RWPE2 (cell line): ENCODE measurements at regions not wholly inside any gene's neighbourhood (a gene's known extent, or its start where the extent isn't known, plus 50 kb on each side); places are given as distances from the start of the nearest gene placed in this dataset.
A peak's percentile ranks its signal among the peaks of the same experiment; 100 is the strongest.

Source experiments
- ATAC-seq: fragments of 200-7000 bp; cut with Tn5 transposase; 3 replicates; pipeline ENCODE4 v1.9.1; 2021; ENCODE audit warnings: low read depth
- DNase-seq: peaks from one replicate; pipeline ENCODE4 v3.0.0-alpha.2; 2020; ENCODE audit warnings: low spot score
- H3K27ac ChIP-seq: fragments of 450-650 bp; 2 replicates; pipeline ENCODE4 v1.5.1; 2017; ENCODE audit warnings: mild to moderate bottlenecking; ENCODE audit not compliant: poor library complexity, severe bottlenecking
- H3K27me3 ChIP-seq: fragments of 250-450 bp; sonication (Bioruptor Pico); 2 replicates; pipeline ENCODE4 v1.5.1; 2021; ENCODE audit warnings: mild to moderate bottlenecking, moderate library complexity; ENCODE audit not compliant: insufficient read depth, poor library complexity, severe bottlenecking
- H3K36me3 ChIP-seq: fragments of 250-450 bp; sonication (Bioruptor Pico); 2 replicates; pipeline ENCODE4 v1.5.1; 2020; ENCODE audit warnings: low read depth, mild to moderate bottlenecking, moderate library complexity
- H3K4me1 ChIP-seq: fragments of 250-450 bp; sonication (Bioruptor Pico); 2 replicates; pipeline ENCODE4 v1.5.1; 2021; ENCODE audit warnings: mild to moderate bottlenecking, moderate library complexity; ENCODE audit not compliant: insufficient read depth, poor library complexity, severe bottlenecking
- H3K4me3 ChIP-seq: fragments of 250-450 bp; sonication (Bioruptor Pico); 2 replicates; pipeline ENCODE4 v1.5.1; 2021; ENCODE audit warnings: mild to moderate bottlenecking, moderate library complexity; ENCODE audit not compliant: severe bottlenecking
- H3K9me3 ChIP-seq: fragments of 250-450 bp; sonication (Bioruptor Pico); 2 replicates; pipeline ENCODE4 v1.5.1; 2021; ENCODE audit warnings: mild to moderate bottlenecking, moderate library complexity; ENCODE audit not compliant: severe bottlenecking
- TF ChIP-seq, protein P1 (sequence below): fragments of 450-650 bp; IDR thresholded peaks from one replicate; pipeline ENCODE4 v1.5.1; 2017; ENCODE audit warnings: mild to moderate bottlenecking, moderate library complexity; ENCODE audit not compliant: poor library complexity, severe bottlenecking

DNA sequence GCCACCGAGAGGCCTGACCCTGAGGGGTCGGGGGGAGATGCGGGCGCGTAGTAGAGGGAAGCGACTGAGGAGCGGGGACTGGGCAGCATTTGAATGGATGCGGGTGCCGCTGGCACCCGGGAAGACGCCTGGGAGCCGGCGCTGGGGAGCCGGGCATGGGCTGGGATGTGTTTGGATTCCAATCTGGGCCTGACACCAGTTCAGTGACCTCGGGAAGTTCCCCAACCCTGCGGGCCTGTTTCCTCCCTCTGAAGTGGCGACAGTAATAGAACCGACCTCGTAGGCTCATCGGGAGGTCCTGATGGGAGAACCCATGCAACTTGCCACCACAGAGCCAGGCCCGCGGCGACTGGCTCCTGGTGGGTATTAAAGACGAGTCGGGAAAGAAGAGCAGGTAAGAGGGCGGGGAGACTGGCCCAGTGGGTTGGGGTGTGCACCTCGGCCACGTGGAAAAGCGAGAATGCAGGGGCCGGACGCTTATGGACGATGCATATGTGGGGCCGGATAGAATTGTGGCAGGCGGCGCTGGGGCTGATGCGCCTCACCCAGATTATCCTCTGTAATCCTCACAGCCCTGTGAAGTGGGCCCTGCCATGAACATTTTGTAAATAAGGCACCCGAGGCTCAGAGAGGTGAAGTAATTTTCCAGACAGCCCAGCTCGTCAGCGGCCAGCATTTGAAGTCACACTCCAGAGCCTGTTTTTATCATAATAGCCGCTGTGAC lies 105.8 kb downstream of the SLC16A1 start:
- H3K27ac ChIP-seq = peak overlapping the region; percentile 72
- no peaks in the 10 kb centered on the region for H3K27me3 ChIP-seq
- DNase-seq (peak; percentile 56), ATAC-seq (peak; percentile 58)
- peak overlapping the region; percentile 34 for H3K4me3 ChIP-seq
- peaks cover 7% of the 10 kb centered on the region; the same call in 1 of the 2 replicates for H3K36me3 ChIP-seq
- peaks cover 34% of the 10 kb centered on the region for H3K4me1 ChIP-seq
- H3K9me3 ChIP-seq = no peaks in the 10 kb centered on the region
- TF ChIP-seq, protein P1, sequence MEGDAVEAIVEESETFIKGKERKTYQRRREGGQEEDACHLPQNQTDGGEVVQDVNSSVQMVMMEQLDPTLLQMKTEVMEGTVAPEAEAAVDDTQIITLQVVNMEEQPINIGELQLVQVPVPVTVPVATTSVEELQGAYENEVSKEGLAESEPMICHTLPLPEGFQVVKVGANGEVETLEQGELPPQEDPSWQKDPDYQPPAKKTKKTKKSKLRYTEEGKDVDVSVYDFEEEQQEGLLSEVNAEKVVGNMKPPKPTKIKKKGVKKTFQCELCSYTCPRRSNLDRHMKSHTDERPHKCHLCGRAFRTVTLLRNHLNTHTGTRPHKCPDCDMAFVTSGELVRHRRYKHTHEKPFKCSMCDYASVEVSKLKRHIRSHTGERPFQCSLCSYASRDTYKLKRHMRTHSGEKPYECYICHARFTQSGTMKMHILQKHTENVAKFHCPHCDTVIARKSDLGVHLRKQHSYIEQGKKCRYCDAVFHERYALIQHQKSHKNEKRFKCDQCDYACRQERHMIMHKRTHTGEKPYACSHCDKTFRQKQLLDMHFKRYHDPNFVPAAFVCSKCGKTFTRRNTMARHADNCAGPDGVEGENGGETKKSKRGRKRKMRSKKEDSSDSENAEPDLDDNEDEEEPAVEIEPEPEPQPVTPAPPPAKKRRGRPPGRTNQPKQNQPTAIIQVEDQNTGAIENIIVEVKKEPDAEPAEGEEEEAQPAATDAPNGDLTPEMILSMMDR = no peak

- H3K4me3 ChIP-seq = peak overlapping the region; percentile 34
- DNase-seq (peak; percentile 63), ATAC-seq (peak; percentile 66)
- TF ChIP-seq, protein P1 = no peak
- H3K27me3 ChIP-seq = no peaks in the 10 kb centered on the region
- peaks cover 30% of the 10 kb centered on the region for H3K4me1 ChIP-seq
- H3K9me3 ChIP-seq = no peaks in the 10 kb centered on the region
- peaks cover 7% of the 10 kb centered on the region; the same call in 1 of the 2 replicates for H3K36me3 ChIP-seq
- H3K27ac ChIP-seq = peak overlapping the region; percentile 72
Measured at GRCh38 chr1:112849425-112850033, 106.5 kb downstream of the SLC16A1 start.

GRCh38 chr1:112841825-112842224 lies 114.2 kb downstream of the SLC16A1 start:
- Histone ChIP-seq H3K36me3 (no peaks in the 10 kb centered on the region), H3K4me3 (no peak overlapping the region), H3K27me3 (no peaks in the 10 kb centered on the region), H3K4me1 (peaks cover 16% of the 10 kb centered on the region), H3K27ac (no peak overlapping the region), H3K9me3 (no peaks in the 10 kb centered on the region)
- TF ChIP-seq, protein P1 = no peak
- DNase-seq (no peak), ATAC-seq (no peak)

DNA sequence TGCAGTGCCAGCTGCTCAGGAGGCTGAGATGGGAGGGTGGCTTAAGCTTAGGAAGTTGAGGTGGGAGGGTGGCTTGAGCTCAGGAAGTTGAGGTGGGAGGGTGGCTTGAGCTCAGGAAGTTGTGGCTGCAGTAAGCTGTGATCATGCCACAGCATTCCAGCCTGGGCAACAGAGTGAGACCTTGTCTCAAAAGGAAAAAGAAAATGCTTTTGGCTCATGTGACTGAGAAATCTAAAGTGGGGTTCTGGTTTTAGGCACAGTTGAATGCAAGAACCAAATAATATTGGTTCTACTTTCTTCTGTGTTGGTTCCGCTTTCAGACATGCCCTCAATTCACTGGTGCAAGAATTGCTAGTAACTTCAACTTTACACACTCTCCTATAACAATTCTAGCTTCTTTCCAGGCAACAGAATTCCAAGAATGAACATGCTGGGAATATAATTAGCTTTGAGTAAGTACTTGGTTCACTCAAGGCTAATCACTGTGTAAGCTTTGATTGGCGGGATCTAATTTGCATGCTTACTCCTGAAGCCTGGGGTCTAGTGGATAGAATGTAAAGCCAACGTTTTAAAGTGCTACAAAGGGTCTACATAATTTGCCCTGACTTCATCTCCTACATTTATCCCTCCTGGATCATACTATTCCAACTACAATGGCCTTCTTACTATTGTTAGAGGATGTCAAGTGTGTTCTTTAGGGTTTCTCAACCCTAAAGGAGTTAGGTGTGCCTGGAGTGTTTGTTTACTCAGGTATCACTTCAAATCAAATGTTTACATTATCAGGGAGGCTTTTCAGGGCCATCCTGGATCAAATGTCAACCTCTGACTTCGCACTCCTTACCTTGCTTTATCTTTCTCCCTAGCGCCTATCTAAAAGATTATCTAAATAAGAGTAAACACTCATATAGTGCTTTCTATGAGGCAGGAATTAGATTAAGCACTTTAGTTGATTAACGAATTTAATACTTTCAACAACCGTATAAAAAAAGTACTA lies 115.1 kb downstream of the SLC16A1 start:
- H3K4me1 ChIP-seq = peaks cover 23% of the 10 kb centered on the region
- no peaks in the 10 kb centered on the region for H3K27me3 ChIP-seq
- TF ChIP-seq, protein P1 = no peak
- no peak for DNase-seq
- ATAC-seq = no peak
- no peaks in the 10 kb centered on the region for H3K36me3 ChIP-seq
- no peak overlapping the region for H3K4me3 ChIP-seq
- H3K9me3 ChIP-seq = no peaks in the 10 kb centered on the region
- H3K27ac ChIP-seq = peak overlapping the region; percentile 30
